ENCODE measurements at regions not wholly inside any gene's neighbourhood (a gene's known extent, or its start where the extent isn't known, plus 50 kb on each side); places are given as distances from the start of the nearest gene placed in this dataset.

DNA sequence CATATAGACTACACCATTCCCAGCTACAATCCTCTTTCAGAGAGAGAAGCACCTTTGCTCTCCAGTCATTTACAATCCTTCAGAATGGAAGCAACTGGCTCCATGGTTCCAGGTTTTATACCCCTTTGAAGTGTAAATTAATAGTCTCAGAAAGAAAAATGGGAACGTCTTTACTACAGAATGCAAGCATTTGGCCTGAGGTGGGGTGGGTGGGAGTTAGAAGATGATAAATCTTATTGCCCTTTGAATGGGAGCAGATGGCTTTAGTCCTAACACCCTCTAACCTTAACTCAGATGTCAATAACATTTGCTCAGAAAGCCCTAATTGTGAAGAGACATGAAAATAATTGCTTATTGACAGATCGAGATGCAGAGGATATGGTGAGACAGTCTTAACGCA, 84.2 kb upstream of the KCNMA1 start:
- Mint-ChIP-seq H3K27me3 (peaks cover 18% of the 10 kb centered on the region), H3K9me3 (ENCODE audit: insufficient read depth) (no peaks in the 10 kb centered on the region), H3K4me1 (peaks cover 3% of the 10 kb centered on the region), H3K27ac (no peak overlapping the region), H3K4me3 (no peak overlapping the region)
- no peak overlapping the region for H3K4me3 ChIP-seq (ENCODE audit: control extremely low read depth in 1 of 5, extremely low read depth in 1 of 5, insufficient read depth in 1 of 5, low read depth in 2 of 5, low read length in 4 of 5)
- ChIA-PET POLR2A (no interaction called here), CTCF (interaction anchor here (0.9 kb wide), 1 partner anchor 10 kb away, joined by 3 read pairs; no protein-coding TSS in a partner anchor)
- no peak overlapping the region for H3K27ac ChIP-seq (ENCODE audit: low read length in 2 of 2)
- no peak overlapping the region for H3K9ac ChIP-seq (ENCODE audit: low read length)
- H3K27me3 ChIP-seq (replicated peaks in 1 of 4; ENCODE audit: control extremely low read depth in 1 of 4, control insufficient read depth in 3 of 4, insufficient read depth in 4 of 4, low read length in 3 of 4), result no peaks in the 10 kb centered on the region
- no peaks in the 10 kb centered on the region for H3K36me3 ChIP-seq (replicated peaks in 1 of 2; ENCODE audit: control extremely low read depth in 1 of 2, control insufficient read depth in 1 of 2, extremely low read depth in 1 of 2, insufficient read depth in 2 of 2, low read length in 1 of 2)
- TF ChIP-seq EZH2 (IDR thresholded peaks at IDR 0.05; ENCODE audit: borderline replicate concordance, insufficient read depth, low read depth, low read length, poor library complexity, severe bottlenecking) (no peak), CTCF (IDR thresholded peaks at IDR 0.05) (no peak)
- no peak overlapping the region for H2AFZ ChIP-seq (ENCODE audit: insufficient read depth, low read depth, low read length, poor library complexity, severe bottlenecking)
- no peaks in the 10 kb centered on the region for H4K20me1 ChIP-seq (ENCODE audit: control insufficient read depth, insufficient read depth, low read length, poor library complexity, severe bottlenecking)
- ATAC-seq (ENCODE audit: low read depth) (no peak), DNase-seq (no peak)
- H3K4me2 ChIP-seq (replicated peaks; ENCODE audit: low read depth, low read length, poor library complexity, severe bottlenecking), result no peak overlapping the region
- intact Hi-C loops (cut with micrococcal nuclease), result no loop called here
- no peaks in the 10 kb centered on the region for H3K4me1 ChIP-seq (ENCODE audit: control insufficient read depth in 2 of 2, insufficient read depth in 2 of 2, low read length in 2 of 2)
- WGBS (ENCODE audit: insufficient coverage), result 100% methylated on average over 2 of the region's 3 CpGs
- H3K9me3 ChIP-seq (ENCODE audit: control extremely low read depth in 1 of 3, control insufficient read depth in 2 of 3, insufficient read depth in 1 of 3, low read length in 2 of 3), result peaks cover 0 to 8% (median 0%) of the 10 kb centered on the region in 3 donors
- no peaks in the 10 kb centered on the region for H3K79me2 ChIP-seq (ENCODE audit: control insufficient read depth, insufficient read depth, low read length)

DNA sequence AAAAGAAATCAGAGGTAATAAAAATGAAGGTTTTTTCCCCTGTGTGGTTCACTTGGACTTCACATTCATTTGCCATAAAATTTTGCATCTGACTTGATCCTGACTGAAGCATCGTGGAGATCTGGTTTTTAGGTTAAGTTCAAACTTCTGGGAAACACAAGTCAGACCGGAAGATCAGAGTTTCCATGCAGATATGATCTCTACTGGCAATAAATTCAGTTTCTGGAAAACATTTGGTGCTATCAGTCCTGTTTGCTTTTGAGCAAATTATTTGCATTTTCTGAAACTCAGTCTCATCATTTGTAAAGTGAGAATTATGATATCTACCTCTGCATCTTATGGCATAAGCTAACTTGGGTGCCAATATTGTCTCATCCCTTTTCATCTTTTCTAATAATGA, 81.3 kb upstream of the KCNMA1 start:
- intact Hi-C loops (cut with micrococcal nuclease), result loop anchor here (5.0 kb wide), 1 partner anchor 1478 kb away; no protein-coding TSS in a partner anchor
- no peak overlapping the region for H3K4me2 ChIP-seq (replicated peaks; ENCODE audit: low read depth, low read length, poor library complexity, severe bottlenecking)
- POLR2A ChIA-PET, result interaction anchor here (0.6 kb wide), 1 partner anchor 560 kb away, joined by 3 read pairs; no protein-coding TSS in a partner anchor

More for the DNA sequence above, 81.3 kb upstream of the KCNMA1 start:
- TF ChIP-seq EZH2 (IDR thresholded peaks at IDR 0.05; ENCODE audit: borderline replicate concordance, insufficient read depth, low read depth, low read length, poor library complexity, severe bottlenecking), result no peak
- no peak for TF ChIP-seq CTCF (IDR thresholded peaks at IDR 0.05)
- no peak overlapping the region for H3K4me3 ChIP-seq (ENCODE audit: control extremely low read depth in 1 of 5, extremely low read depth in 1 of 5, insufficient read depth in 1 of 5, low read depth in 2 of 5, low read length in 4 of 5)
- no peaks in the 10 kb centered on the region for H3K36me3 ChIP-seq (replicated peaks in 1 of 2; ENCODE audit: control extremely low read depth in 1 of 2, control insufficient read depth in 1 of 2, extremely low read depth in 1 of 2, insufficient read depth in 2 of 2, low read length in 1 of 2)
- peaks cover 18% of the 10 kb centered on the region for H3K27me3 Mint-ChIP-seq
- H2AFZ ChIP-seq (ENCODE audit: insufficient read depth, low read depth, low read length, poor library complexity, severe bottlenecking), result no peak overlapping the region
- CTCF ChIA-PET, result interaction anchor here (1.2 to 2.2 kb wide), 3 partner anchors 8 to 119 kb away, joined by 3 to 17 read pairs (median 5); no protein-coding TSS in a partner anchor
- no peak for DNase-seq
- no peak for ATAC-seq (ENCODE audit: low read depth)
- no peak overlapping the region for H3K27ac ChIP-seq (ENCODE audit: low read length in 2 of 2)
- H3K27me3 ChIP-seq (replicated peaks in 1 of 4; ENCODE audit: control extremely low read depth in 1 of 4, control insufficient read depth in 3 of 4, insufficient read depth in 4 of 4, low read length in 3 of 4), result peaks cover 0 to 2% (median 0%) of the 10 kb centered on the region in 4 experiments
- H3K4me3 Mint-ChIP-seq, result no peak overlapping the region
- no peaks in the 10 kb centered on the region for H3K9me3 ChIP-seq (ENCODE audit: control extremely low read depth in 1 of 3, control insufficient read depth in 2 of 3, insufficient read depth in 1 of 3, low read length in 2 of 3)
- WGBS (ENCODE audit: insufficient coverage), result 29% methylated on average over 1 of the region's 2 CpGs
- H3K79me2 ChIP-seq (ENCODE audit: control insufficient read depth, insufficient read depth, low read length), result no peaks in the 10 kb centered on the region
- H3K4me1 ChIP-seq (ENCODE audit: control insufficient read depth in 2 of 2, insufficient read depth in 2 of 2, low read length in 2 of 2), result no peaks in the 10 kb centered on the region
- H3K4me1 Mint-ChIP-seq, result peaks cover 3% of the 10 kb centered on the region
- H3K27ac Mint-ChIP-seq, result no peak overlapping the region
- no peak overlapping the region for H3K9ac ChIP-seq (ENCODE audit: low read length)
- H4K20me1 ChIP-seq (ENCODE audit: control insufficient read depth, insufficient read depth, low read length, poor library complexity, severe bottlenecking), result no peaks in the 10 kb centered on the region
- no peaks in the 10 kb centered on the region for H3K9me3 Mint-ChIP-seq (ENCODE audit: insufficient read depth)
